Thyroid gland (tissue), 4 donors: ENCODE measurements at regions not wholly inside any gene's neighbourhood (a gene's known extent, or its start where the extent isn't known, plus 50 kb on each side); places are given as distances from the start of the nearest gene placed in this dataset.

Experiments used
- CTCF ChIP-seq, 6 experiments: fragments of 200-600 bp in 3 of 6; fragments of 450-650 bp in 3 of 6; sonication (generic) in 3 of 6; IDR thresholded peaks; one replicate each; pipeline ENCODE4 v1.5.1; 2016 to 2019; ENCODE audit warnings: antibody characterized with exemption in 6 of 6, mild to moderate bottlenecking in 2 of 6, inconsistent platforms in 1 of 6, moderate library complexity in 1 of 6
- POLR2A ChIP-seq, 2 donors: fragments of 450-650 bp; IDR thresholded peaks; one replicate each; pipeline ENCODE4 v1.6.1; 2017; ENCODE audit warnings: antibody characterized with exemption in 2 of 2, mild to moderate bottlenecking in 2 of 2, moderate library complexity in 1 of 2

GRCh38 chr5:174555726-174556125 lies 168.7 kb upstream of the MSX2 start:
- TF ChIP-seq CTCF (IDR thresholded peaks at IDR 0.05) (no peak), POLR2A (IDR thresholded peaks at IDR 0.05) (no peak)
